ENCODE measurements at regions not wholly inside any gene's neighbourhood (a gene's known extent, or its start where the extent isn't known, plus 50 kb on each side); places are given as distances from the start of the nearest gene placed in this dataset.

DNA sequence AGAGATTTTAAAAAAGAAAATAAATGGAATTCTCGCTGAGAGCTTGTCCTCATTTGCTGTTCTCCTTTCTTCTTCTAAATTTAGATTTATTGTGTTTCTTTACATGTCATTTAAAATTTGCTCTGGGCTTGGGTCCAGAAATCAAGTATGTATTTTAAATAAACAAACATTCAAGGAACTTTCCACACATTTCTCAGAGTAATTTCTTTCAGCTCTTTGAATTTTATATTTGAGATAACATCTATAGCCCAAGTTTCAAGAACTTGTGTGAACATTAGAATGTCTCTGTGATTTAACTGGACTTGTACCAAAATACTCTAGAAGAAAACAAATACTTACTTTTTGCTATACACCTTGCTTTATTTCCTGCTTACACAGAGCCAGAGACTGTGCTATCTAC lies 192.3 kb downstream of the TMEM200A start:
- Histone ChIP-seq H3K9me1 (ENCODE audit: control insufficient read depth, insufficient read depth, low read length) (no peaks in the 10 kb centered on the region), H3K27me3 (ENCODE audit: control insufficient read depth in 2 of 2, insufficient read depth in 2 of 2, low read length in 2 of 2) (no peaks in the 10 kb centered on the region), H3K27ac (ENCODE audit: extremely low read depth, low read depth, low read length) (no peak overlapping the region), H2AFZ (ENCODE audit: low read depth, low read length) (no peak overlapping the region), H3K4me3 (no peak overlapping the region), H3K9me3 (replicated peaks; ENCODE audit: control insufficient read depth, insufficient read depth, low read depth, low read length) (no peaks in the 10 kb centered on the region), H3K9ac (ENCODE audit: insufficient read depth in 1 of 2, low read depth in 2 of 2, low read length in 2 of 2) (no peak overlapping the region), H3K4me2 (ENCODE audit: insufficient read depth, low read length) (no peak overlapping the region), H3K79me2 (ENCODE audit: control insufficient read depth, insufficient read depth, low read length) (no peaks in the 10 kb centered on the region), H3K4me1 (replicated peaks in 1 of 2; ENCODE audit: control insufficient read depth in 2 of 2, insufficient read depth in 2 of 2, low read length in 2 of 2) (no peaks in the 10 kb centered on the region), H3K36me3 (ENCODE audit: control insufficient read depth, insufficient read depth, low read length) (no peaks in the 10 kb centered on the region), H4K20me1 (replicated peaks; ENCODE audit: control insufficient read depth, insufficient read depth, low read length) (no peaks in the 10 kb centered on the region)
- no TSS peak for BruUV-seq (replicated peaks)
- ChIA-PET POLR2A (no interaction called here), CTCF (ENCODE audit: low intra/inter-chr PET ratio) (no interaction called here)
- 0% methylated on average over 1 of the region's 1 CpG for WGBS (ENCODE audit: insufficient coverage, low coverage, missing lambda C conversion rate)
- in situ Hi-C loops (cut with MboI) = no loop called here
- intact Hi-C loops (cut with micrococcal nuclease) = no loop called here
- FAIRE-seq = no peak
- no peak for DNase-seq (ENCODE audit: extremely low read depth in 1 of 4, low spot score in 3 of 4)
- no peak for ATAC-seq
- TF ChIP-seq PHB (CRISPR knock-in tag; IDR thresholded peaks at IDR 0.05) (no peak), ATF1 (CRISPR knock-in tag; IDR thresholded peaks at IDR 0.05) (no peak), ATF1 (tag; IDR thresholded peaks at IDR 0.05) (no peak), PCBP1 (IDR thresholded peaks at IDR 0.05; ENCODE audit: low read depth, low read length, poor library complexity, severe bottlenecking) (no peak), NONO (IDR thresholded peaks at IDR 0.05; ENCODE audit: low read depth in 2 of 2, low read length in 1 of 2) (no peak), FUS (optimal IDR thresholded peaks at IDR 0.05; ENCODE audit: low read depth, low read length) (no peak), TFAM (CRISPR knock-in tag; conservative IDR thresholded peaks at IDR 0.05) (no peak), HMGN3 (IDR thresholded peaks at IDR 0.05; ENCODE audit: borderline replicate concordance, extremely low read depth, insufficient read length, low read depth, low read length) (no peak), BCL6 (CRISPR knock-in tag; IDR thresholded peaks at IDR 0.05) (no peak), MAZ (CRISPR knock-in tag; conservative IDR thresholded peaks at IDR 0.05 in 1 of 2, IDR thresholded peaks at IDR 0.05 in 1 of 2) (no peak), ILK (tag; IDR thresholded peaks at IDR 0.05; ENCODE audit: borderline replicate concordance, low read depth) (no peak), ZBED1 (IDR thresholded peaks at IDR 0.05) (no peak)
- TF ChIP-seq, protein P1, sequence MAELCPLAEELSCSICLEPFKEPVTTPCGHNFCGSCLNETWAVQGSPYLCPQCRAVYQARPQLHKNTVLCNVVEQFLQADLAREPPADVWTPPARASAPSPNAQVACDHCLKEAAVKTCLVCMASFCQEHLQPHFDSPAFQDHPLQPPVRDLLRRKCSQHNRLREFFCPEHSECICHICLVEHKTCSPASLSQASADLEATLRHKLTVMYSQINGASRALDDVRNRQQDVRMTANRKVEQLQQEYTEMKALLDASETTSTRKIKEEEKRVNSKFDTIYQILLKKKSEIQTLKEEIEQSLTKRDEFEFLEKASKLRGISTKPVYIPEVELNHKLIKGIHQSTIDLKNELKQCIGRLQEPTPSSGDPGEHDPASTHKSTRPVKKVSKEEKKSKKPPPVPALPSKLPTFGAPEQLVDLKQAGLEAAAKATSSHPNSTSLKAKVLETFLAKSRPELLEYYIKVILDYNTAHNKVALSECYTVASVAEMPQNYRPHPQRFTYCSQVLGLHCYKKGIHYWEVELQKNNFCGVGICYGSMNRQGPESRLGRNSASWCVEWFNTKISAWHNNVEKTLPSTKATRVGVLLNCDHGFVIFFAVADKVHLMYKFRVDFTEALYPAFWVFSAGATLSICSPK (IDR thresholded peaks at IDR 0.05; ENCODE audit: borderline replicate concordance) = no peak
- TF ChIP-seq, protein P2, sequence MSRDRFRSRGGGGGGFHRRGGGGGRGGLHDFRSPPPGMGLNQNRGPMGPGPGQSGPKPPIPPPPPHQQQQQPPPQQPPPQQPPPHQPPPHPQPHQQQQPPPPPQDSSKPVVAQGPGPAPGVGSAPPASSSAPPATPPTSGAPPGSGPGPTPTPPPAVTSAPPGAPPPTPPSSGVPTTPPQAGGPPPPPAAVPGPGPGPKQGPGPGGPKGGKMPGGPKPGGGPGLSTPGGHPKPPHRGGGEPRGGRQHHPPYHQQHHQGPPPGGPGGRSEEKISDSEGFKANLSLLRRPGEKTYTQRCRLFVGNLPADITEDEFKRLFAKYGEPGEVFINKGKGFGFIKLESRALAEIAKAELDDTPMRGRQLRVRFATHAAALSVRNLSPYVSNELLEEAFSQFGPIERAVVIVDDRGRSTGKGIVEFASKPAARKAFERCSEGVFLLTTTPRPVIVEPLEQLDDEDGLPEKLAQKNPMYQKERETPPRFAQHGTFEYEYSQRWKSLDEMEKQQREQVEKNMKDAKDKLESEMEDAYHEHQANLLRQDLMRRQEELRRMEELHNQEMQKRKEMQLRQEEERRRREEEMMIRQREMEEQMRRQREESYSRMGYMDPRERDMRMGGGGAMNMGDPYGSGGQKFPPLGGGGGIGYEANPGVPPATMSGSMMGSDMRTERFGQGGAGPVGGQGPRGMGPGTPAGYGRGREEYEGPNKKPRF (IDR thresholded peaks at IDR 0.05; ENCODE audit: low read depth, low read length) = no peak
- TF ChIP-seq, protein P3, sequence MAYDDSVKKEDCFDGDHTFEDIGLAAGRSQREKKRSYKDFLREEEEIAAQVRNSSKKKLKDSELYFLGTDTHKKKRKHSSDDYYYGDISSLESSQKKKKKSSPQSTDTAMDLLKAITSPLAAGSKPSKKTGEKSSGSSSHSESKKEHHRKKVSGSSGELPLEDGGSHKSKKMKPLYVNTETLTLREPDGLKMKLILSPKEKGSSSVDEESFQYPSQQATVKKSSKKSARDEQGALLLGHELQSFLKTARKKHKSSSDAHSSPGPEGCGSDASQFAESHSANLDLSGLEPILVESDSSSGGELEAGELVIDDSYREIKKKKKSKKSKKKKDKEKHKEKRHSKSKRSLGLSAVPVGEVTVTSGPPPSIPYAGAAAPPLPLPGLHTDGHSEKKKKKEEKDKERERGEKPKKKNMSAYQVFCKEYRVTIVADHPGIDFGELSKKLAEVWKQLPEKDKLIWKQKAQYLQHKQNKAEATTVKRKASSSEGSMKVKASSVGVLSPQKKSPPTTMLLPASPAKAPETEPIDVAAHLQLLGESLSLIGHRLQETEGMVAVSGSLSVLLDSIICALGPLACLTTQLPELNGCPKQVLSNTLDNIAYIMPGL (CRISPR knock-in tag; IDR thresholded peaks at IDR 0.05) = no peak
- TF ChIP-seq, protein P4, sequence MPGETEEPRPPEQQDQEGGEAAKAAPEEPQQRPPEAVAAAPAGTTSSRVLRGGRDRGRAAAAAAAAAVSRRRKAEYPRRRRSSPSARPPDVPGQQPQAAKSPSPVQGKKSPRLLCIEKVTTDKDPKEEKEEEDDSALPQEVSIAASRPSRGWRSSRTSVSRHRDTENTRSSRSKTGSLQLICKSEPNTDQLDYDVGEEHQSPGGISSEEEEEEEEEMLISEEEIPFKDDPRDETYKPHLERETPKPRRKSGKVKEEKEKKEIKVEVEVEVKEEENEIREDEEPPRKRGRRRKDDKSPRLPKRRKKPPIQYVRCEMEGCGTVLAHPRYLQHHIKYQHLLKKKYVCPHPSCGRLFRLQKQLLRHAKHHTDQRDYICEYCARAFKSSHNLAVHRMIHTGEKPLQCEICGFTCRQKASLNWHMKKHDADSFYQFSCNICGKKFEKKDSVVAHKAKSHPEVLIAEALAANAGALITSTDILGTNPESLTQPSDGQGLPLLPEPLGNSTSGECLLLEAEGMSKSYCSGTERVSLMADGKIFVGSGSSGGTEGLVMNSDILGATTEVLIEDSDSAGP (CRISPR knock-in tag; IDR thresholded peaks at IDR 0.05) = no peak
